Astrocyte of the hippocampus (primary cell): ENCODE measurements at regions not wholly inside any gene's neighbourhood (a gene's known extent, or its start where the extent isn't known, plus 50 kb on each side); places are given as distances from the start of the nearest gene placed in this dataset.

ENCODE experiments used
- DNase-seq: peaks from one replicate; pipeline ENCODE4 v3.0.0; 2011; ENCODE audit warnings: low read depth, low spot score

DNA sequence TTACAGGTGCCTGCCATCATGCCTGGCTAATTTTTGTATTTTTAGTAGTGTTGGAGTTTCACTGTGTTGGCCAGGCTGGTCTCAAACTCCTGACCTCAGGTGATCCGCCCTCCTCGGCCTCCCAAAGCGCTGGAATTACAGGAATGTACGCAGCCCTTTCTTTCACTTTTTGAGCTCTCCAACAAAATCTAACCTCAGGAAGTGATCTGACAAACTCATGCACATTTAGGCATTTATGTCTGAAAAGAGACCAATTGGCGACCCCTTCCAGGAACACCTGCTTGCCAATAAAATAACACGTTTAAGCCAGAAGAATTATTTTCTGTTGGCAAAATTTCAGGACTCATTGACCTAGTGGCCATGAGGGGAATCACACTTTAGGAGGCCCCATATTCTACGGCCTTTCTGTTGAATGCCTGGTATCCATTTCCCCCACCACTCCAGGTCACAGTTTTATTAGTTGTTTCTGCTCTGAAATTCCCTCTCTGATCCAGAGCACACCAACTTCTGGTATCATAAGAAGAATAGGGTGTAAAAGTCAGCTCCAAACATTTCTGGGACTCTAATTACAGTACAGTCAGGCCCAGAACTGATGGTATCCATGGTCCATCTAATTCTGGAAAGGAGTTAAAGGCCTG is 65.8 kb upstream of the FRMD4A start:
- peak; percentile 87 for DNase-seq

DNA sequence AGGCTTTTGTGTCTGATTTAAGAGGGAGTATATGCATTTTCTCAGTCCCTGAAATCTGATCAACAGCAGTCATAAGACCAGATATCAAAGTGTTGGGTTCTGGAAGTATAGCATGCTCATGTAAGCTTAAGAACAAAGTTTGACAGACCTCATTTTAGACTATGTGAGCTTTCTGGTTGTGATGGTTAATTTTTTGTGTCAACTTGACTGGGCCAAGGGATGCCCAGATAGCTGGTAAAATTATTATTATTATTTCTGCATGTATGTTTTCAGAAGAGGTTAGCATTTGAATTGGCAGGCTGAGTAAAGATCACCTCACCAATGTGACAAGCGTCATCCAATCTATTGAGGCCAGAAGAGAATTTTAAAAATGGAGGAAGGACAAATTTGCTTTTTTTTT is 63.5 kb upstream of the FRMD4A start:
- DNase-seq = no peak

DNA sequence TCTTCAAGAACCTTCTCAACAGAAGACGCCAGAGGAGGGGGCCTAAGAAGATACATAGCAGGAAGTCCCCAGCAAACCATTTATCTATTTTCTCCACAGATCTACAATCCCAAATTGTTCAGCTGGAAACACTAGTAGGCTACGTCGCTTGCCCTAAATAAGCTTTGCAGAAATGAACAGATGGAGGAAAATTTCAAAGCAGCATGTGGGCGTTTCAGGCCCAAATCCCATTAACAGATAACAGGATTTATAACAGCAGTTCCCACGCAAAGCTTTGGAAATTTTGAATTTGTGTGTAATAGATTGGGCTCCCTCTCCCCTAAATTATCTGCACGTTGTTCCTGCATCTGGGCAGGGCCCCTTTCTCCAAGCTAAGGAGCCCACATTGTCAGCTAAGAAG is 60.6 kb upstream of the FRMD4A start:
- no peak for DNase-seq

DNA sequence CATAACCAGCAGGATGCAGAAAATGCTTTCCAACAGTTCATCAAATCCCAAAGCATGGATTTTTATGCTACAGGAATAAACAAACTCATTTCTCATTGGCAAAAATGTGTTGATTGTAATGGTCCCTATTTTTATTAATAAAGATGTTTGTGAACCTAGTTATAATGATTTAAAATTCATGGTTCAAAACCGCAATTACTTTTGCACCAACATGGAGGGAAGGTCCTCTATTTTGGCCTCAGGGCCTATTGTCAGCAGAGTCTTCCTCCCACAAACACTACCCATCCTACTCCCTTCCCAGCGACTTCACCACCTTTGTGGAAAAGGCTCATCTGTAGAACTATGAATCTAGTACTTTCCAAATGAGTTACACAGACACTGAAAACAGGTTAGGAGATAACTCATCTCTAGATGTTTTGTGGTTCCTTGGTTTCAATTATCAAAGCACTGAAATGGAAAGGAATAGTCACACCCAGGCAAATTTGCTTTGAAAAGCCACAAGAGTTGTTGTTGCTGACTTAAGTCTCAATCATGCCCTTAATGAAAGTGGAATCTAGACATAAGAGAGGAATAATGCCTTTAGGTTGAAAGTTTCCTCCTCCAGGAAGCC is 59.4 kb upstream of the FRMD4A start:
- DNase-seq = no peak

DNA sequence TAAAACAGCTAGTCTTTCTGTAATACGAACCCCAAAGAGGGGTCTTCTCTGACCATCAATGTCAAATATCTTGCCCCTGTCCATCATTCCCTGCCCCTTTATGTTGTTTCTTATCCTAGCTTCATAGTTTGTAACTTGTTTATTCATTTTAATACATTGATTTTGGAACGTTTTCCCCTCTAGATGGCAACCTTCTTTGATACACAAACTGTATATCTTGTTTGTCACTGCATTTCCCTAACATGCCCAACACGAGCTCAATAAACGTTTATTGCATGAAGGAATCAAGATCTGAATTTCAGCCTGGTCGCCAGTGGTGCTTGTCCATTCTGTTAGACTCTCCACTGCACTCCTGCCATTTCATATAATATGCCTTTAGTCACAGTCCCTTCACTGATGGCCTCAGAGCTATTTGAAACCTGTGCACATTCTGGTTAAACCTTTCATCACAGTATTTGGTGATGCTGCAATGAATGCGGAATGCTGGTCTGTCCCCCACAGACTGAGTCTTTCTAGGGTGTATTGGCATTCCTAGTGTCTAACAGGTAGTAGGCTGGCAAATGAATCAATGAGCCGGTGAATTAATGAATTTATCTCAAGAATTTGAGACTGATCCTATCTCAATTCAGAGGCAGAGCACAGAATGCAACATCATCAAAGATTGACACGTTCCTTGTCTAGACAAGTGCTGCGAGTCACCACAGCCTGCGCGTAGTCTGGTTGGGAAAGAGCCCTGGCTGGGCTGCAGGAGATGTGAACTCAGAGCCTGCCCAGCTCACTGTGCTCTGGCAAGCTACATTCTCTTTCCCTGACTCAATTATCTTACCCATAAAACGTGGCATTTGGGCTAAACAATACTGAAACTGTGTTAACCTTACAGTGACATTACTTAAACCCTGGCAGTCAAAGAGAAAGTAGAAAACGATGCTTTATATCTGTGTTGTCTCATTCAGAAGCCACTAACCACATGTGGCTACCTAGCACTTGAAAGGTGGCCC is 55.2 kb upstream of the FRMD4A start:
- peak; percentile 88 for DNase-seq

DNA sequence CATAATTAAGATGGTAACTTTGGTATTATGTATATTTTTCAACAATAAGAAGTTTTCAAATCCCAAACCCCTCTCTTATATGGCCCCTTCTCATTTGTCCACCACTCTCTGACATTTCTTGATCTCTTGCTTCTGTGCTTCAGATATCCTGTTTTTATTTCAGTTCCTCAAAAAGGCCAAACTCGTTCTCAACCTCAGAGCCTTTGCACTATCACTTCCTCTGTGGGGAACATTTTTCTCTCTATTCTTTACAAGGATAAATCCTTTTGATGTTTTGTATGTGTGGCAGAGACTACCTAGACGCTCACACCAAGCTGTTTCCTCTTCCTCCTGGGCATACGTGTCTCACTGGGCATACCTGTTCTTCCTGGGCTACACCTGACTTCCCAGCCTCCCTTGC is 54.2 kb upstream of the FRMD4A start:
- no peak for DNase-seq

DNA sequence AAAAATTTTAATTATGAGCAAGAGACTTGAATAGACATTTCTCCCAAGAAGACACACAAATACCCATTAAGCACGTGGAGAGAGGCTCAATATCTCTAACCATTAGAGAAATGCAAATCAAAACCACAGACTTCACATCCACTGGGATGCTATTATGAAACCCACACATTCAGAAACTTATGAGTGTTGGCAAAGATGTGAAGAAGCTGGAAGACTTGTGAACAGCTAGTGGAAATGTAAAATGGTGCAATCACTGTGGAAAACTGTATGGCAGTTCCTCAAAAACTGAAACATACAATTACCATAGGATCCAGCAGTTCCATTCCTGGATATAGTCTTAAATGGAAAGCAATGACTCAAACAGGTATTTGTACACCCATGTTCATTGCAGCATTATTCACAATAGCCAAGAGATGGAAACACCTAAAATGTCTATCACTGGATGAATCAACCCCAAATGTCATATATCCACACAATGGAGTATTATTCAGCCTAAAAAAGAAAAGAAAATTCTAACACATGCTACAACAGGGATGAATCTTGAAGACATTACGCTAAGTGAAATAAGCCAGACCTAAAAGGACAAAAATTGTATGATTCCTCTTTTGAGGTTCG is 53.5 kb upstream of the FRMD4A start:
- DNase-seq = no peak

DNA sequence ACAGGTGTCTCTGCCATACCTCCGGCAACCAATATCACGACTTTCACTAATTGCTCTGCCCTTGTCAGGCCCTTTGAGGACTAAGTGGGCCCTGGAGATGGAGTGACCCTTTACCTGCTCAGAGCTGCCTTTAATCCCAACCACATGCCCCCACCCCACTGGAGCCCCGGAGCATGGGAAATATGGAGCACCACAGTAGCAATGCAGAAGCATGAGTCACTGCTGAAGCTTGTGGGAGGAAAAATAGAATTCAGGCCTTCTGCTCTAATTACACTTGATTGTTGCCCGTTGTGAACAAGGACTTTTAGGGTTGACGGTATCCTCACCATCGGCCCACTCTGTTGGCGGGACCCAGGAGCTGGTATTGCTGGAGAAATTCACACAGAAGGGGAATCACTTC is 52.5 kb upstream of the FRMD4A start:
- peak; percentile 86 for DNase-seq

DNA sequence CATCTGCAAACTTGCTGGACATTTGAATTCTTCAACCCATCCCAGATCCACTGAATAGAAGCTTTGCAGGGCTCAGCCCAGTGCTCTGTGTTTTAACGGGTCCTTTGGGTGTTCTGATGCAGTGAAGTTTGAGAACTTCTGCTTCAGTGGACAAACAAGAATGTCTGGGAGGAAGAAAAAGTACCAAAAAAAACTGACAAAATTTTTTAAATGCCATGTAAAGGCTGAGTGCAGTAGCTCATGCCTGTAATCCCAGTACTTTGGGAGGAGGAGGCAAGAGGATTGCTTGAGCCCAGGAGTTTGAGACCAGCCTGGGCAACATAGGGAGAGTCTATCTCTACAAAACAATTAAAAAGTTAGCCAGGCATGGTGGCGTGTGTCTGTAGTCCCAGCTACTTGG is 51.8 kb upstream of the FRMD4A start:
- no peak for DNase-seq

DNA sequence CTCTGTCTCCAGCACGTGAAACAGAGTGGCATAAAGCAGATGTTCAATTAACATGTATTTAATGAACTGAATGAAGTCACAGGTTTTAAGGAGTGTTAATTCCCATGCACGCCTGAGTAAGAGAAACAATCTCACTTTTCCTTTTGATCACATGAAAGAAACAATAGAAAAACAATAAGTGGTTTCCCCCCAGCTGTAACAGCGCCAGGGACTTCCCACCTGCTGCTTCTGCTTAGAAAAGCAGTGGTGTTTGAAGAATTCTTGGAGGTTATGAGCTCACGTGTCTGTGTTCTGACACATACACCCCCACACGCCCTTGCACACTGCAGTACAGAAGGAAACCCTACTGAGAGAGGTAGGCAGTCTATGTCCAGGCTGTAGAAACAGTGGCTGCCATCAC is 51.3 kb upstream of the FRMD4A start:
- peak; percentile 81 for DNase-seq

DNA sequence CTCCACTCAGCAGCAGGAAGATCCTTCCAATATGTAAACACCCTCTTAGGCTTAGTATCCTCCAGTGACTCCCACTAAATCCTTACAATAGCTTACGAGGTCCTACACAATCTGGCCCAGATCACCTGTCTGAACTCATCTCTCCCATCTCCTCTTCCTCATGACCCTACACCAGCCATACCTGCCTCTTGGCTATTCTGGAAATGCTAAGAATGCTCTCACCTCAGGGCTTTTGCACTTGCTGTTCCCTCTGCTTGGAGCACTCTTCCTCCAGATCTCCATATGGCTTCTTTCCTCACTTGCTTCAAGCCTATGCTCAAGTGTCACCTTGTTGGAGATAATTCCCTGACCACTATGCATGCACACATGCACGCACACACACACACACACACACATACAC is 50.8 kb upstream of the FRMD4A start:
- no peak for DNase-seq

DNA sequence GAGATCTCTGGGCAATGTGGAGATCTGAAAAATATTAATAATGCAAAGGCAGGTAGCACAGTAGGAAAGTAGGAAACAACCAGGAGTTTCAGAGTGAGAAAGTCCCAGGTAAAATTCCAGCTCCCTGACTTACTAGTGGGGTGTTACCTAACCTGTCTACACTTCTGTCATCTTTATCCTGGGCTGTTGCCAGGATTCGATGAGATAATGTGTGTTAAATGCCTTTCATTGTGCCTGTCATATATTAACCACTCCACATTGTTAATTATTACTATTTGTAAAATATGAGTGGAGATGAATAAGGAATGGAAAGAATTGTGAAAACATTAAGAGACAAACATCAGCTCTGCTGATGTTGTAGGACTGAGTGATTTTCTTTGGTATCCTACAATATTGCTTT is 50.0 kb upstream of the FRMD4A start:
- no peak for DNase-seq
